H1 (cell line): ENCODE measurements at regions not wholly inside any gene's neighbourhood (a gene's known extent, or its start where the extent isn't known, plus 50 kb on each side); places are given as distances from the start of the nearest gene placed in this dataset.
"Not testable (repeated sequence)": the region's sequence is repeated elsewhere in the genome, so short reads cannot be mapped to it uniquely, and the experiment has no call there.

ENCODE experiments used
- CTCF ChIA-PET: fragments of 300-600 bp; sonication (Branson Sonifier 250); formaldehyde crosslinking; loops from one replicate; lab custom pipeline; 2021; ENCODE audit not compliant: partially characterized antibody; lab: Charles Lee
- POLR2A ChIA-PET: fragments of 300-600 bp; sonication (Branson Sonifier 250); formaldehyde crosslinking; loops from one replicate; lab custom pipeline; 2021; ENCODE audit warnings: inconsistent platforms; ENCODE audit not compliant: partially characterized antibody; lab: Charles Lee
- DNase-seq, 2 experiments: peaks; one replicate each; pipeline versions ENCODE4 v3.0.0 to v3.0.0-alpha.2; 2010 to 2022; ENCODE audit warnings: low spot score in 2 of 2, low read depth in 1 of 2, mixed read lengths in 1 of 2
- FAIRE-seq: peaks from 2 replicates; lab custom pipeline; 2011; peaks lifted over from hg19 to GRCh38; lab: Jason Lieb, UNC
- H2AFZ ChIP-seq: 2 replicates; pipeline ENCODE4 v1.8.1; 2012; ENCODE audit warnings: low read length, inconsistent platforms
- H2AK5ac ChIP-seq: 2 replicates; pipeline ENCODE4 v1.6.1; 2013; ENCODE audit warnings: low read depth, low read length
- H2BK120ac ChIP-seq: replicated peaks from 2 replicates; pipeline ENCODE3; 2013; ENCODE audit warnings: low read depth, low read length, inconsistent platforms
- H2BK12ac ChIP-seq: 2 replicates; pipeline ENCODE4 v1.6.1; 2013; ENCODE audit warnings: low read depth, low read length
- H2BK15ac ChIP-seq: 2 replicates; pipeline ENCODE4 v1.6.1; 2013; ENCODE audit warnings: low read length
- H2BK20ac ChIP-seq: 2 replicates; pipeline ENCODE4 v1.6.1; 2013; ENCODE audit warnings: low read length
- H2BK5ac ChIP-seq: 2 replicates; pipeline ENCODE4 v1.6.1; 2013; ENCODE audit warnings: low read depth, low read length
- H3K14ac ChIP-seq: 2 replicates; pipeline ENCODE4 v1.6.1; 2013; ENCODE audit warnings: inconsistent platforms; ENCODE audit not compliant: insufficient read length
- H3K18ac ChIP-seq: 2 replicates; pipeline ENCODE4 v1.6.1; 2013; ENCODE audit warnings: low read length; ENCODE audit errors: extremely low read depth
- H3K23ac ChIP-seq: 2 replicates; pipeline ENCODE4 v1.6.1; 2013; ENCODE audit warnings: inconsistent platforms; ENCODE audit not compliant: insufficient read length
- H3K23me2 ChIP-seq: 2 replicates; pipeline ENCODE4 v1.6.1; 2013; ENCODE audit warnings: low read depth, low read length
- H3K27ac ChIP-seq: 2 replicates; pipeline ENCODE4 v1.6.1; 2011; ENCODE audit warnings: low read depth, low read length, inconsistent platforms
- H3K27me3 ChIP-seq, 4 experiments: replicated peaks in 1 of 4; 1 replicate in 1 of 4; 2 replicates in 3 of 4; pipeline versions ENCODE4 v1.6.1 to v1.8.1; 2011 to 2013; ENCODE audit warnings: low read length in 3 of 4, mild to moderate bottlenecking in 3 of 4, inconsistent platforms in 2 of 4, mixed read lengths in 2 of 4, moderate library complexity in 1 of 4; ENCODE audit not compliant: control insufficient read depth in 3 of 4, insufficient read depth in 3 of 4; ENCODE audit errors: extremely low read depth in 1 of 4
- H3K36me3 ChIP-seq, 4 experiments: 2 replicates each; pipeline versions ENCODE4 v1.6.1 to v1.8.1; 2011 to 2013; ENCODE audit warnings: mild to moderate bottlenecking in 4 of 4, low read length in 3 of 4, moderate library complexity in 2 of 4, control low read depth in 1 of 4, inconsistent platforms in 1 of 4; ENCODE audit not compliant: insufficient read depth in 4 of 4, control insufficient read depth in 2 of 4
- H3K4ac ChIP-seq: replicated peaks from 2 replicates; pipeline ENCODE3; 2013; ENCODE audit warnings: low read length, low read depth, mixed read lengths, inconsistent platforms; ENCODE audit not compliant: insufficient read length
- H3K4me1 ChIP-seq, 4 experiments: replicated peaks in 1 of 4; 1 replicate in 1 of 4; 2 replicates in 3 of 4; pipeline versions ENCODE4 v1.6.1 to v1.8.1; 2011 to 2013; ENCODE audit warnings: low read length in 3 of 4, inconsistent platforms in 2 of 4, mixed read lengths in 1 of 4; ENCODE audit not compliant: insufficient read depth in 4 of 4, control insufficient read depth in 3 of 4
- H3K4me2 ChIP-seq, 2 experiments: 2 replicates each; pipeline versions ENCODE4 v1.6.1 to v1.8.1; 2011 to 2013; ENCODE audit warnings: low read depth in 2 of 2, low read length in 2 of 2, control low read depth in 1 of 2, inconsistent platforms in 1 of 2, mild to moderate bottlenecking in 1 of 2; ENCODE audit not compliant: insufficient read depth in 1 of 2
- H3K4me3 ChIP-seq, 4 experiments: fragments of 200-600, 300-600 bp in 1 of 4; sonication (generic), shearing (Covaris generic), sonication (Bioruptor Twin) in 1 of 4; 2 replicates each; pipeline versions ENCODE4 v1.5.1 to v1.8.1; 2011 to 2016; ENCODE audit warnings: low read length in 4 of 4, low read depth in 3 of 4, control low read depth in 2 of 4, inconsistent platforms in 2 of 4, mild to moderate bottlenecking in 2 of 4, mixed read lengths in 1 of 4, moderate library complexity in 1 of 4; ENCODE audit not compliant: insufficient read depth in 2 of 4; ENCODE audit errors: extremely low read depth in 1 of 4
- H3K56ac ChIP-seq: replicated peaks from 2 replicates; pipeline ENCODE3; 2013; ENCODE audit warnings: low read depth, mild to moderate bottlenecking, mixed read lengths, low read length, inconsistent platforms; ENCODE audit not compliant: insufficient read length
- H3K79me1 ChIP-seq: 2 replicates; pipeline ENCODE4 v1.6.1; 2013; ENCODE audit warnings: low read depth, low read length, control low read depth
- H3K79me2 ChIP-seq, 2 experiments: 2 replicates each; pipeline versions ENCODE4 v1.6.1 to v1.8.1; 2012 to 2013; ENCODE audit warnings: low read length in 2 of 2, mild to moderate bottlenecking in 2 of 2, inconsistent platforms in 1 of 2; ENCODE audit not compliant: insufficient read depth in 2 of 2, control insufficient read depth in 1 of 2
- H3K9ac ChIP-seq, 4 experiments: replicated peaks in 1 of 4; 1 replicate in 1 of 4; 2 replicates in 3 of 4; pipeline versions ENCODE4 v1.6.1 to v1.8.1; 2011 to 2013; ENCODE audit warnings: low read depth in 3 of 4, low read length in 3 of 4, control low read depth in 2 of 4, mild to moderate bottlenecking in 2 of 4, moderate library complexity in 2 of 4, inconsistent platforms in 1 of 4; ENCODE audit errors: extremely low read depth in 1 of 4
- H3K9me3 ChIP-seq, 2 experiments: 2 replicates each; pipeline versions ENCODE4 v1.6.1 to v1.8.1; 2012 to 2013; ENCODE audit warnings: mild to moderate bottlenecking in 2 of 2, moderate library complexity in 2 of 2, control low read depth in 1 of 2, inconsistent platforms in 1 of 2, low read depth in 1 of 2, low read length in 1 of 2, mixed read lengths in 1 of 2; ENCODE audit not compliant: insufficient read depth in 2 of 2
- H4K20me1 ChIP-seq, 2 experiments: replicated peaks in 1 of 2; 2 replicates each; pipeline versions ENCODE3 to v1.8.1; 2011 to 2013; ENCODE audit warnings: inconsistent platforms in 2 of 2, low read length in 2 of 2, mild to moderate bottlenecking in 1 of 2; ENCODE audit not compliant: insufficient read depth in 2 of 2, control insufficient read depth in 1 of 2
- H4K5ac ChIP-seq: 2 replicates; pipeline ENCODE4 v1.6.1; 2013; ENCODE audit warnings: low read length, low read depth, mixed read lengths, inconsistent platforms; ENCODE audit not compliant: insufficient read length
- H4K8ac ChIP-seq: 2 replicates; pipeline ENCODE4 v1.8.0; 2013; ENCODE audit warnings: mild to moderate bottlenecking, moderate library complexity, low read length, inconsistent platforms; ENCODE audit not compliant: insufficient read depth; ENCODE audit errors: extremely low read depth
- H4K91ac ChIP-seq: replicated peaks from 2 replicates; pipeline ENCODE3; 2013; ENCODE audit warnings: low read length, mixed read lengths, inconsistent platforms; ENCODE audit not compliant: insufficient read length
- WGBS, 2 experiments: shearing (Covaris generic) in 1 of 2; methylation state at CpG; one replicate each; pipeline versions ENCODE4 v1.1.6 to v1.1.7; 2013 to 2015; ENCODE audit warnings: low lambda C conversion rate in 2 of 2, mixed read lengths in 2 of 2, inconsistent platforms in 1 of 2, low coverage in 1 of 2, missing lambda C conversion rate in 1 of 2; ENCODE audit not compliant: insufficient replicate concordance in 2 of 2, insufficient coverage in 1 of 2, insufficient read length in 1 of 2; ENCODE audit errors: extremely low coverage in 1 of 2, missing lambda C conversion rate in 1 of 2; 5-methylcytosine and 5-hydroxymethylcytosine counted together

- H4K20me1 ChIP-seq, H3K14ac ChIP-seq, H3K9me3 ChIP-seq, H3K18ac ChIP-seq, H4K8ac ChIP-seq, H3K4me2 ChIP-seq, H3K27me3 ChIP-seq, H4K5ac ChIP-seq, H2BK120ac ChIP-seq, H3K4me3 ChIP-seq, H4K91ac ChIP-seq, H3K9ac ChIP-seq, H2BK20ac ChIP-seq, H2BK5ac ChIP-seq, H3K4ac ChIP-seq, H3K4me1 ChIP-seq, H3K79me1 ChIP-seq, H2BK15ac ChIP-seq, H2BK12ac ChIP-seq, H2AK5ac ChIP-seq, H3K56ac ChIP-seq, H3K79me2 ChIP-seq, H2AFZ ChIP-seq, DNase-seq, H3K27ac ChIP-seq, CTCF ChIA-PET, H3K23me2 ChIP-seq, H3K36me3 ChIP-seq, H3K23ac ChIP-seq, FAIRE-seq, POLR2A ChIA-PET: not testable (repeated sequence)
- WGBS, 2 experiments: 94% methylated on average over 34 of the region's 49 CpGs; no CpG with 5 or more reads in 1 of the 2 experiments
Measured at GRCh38 chr1:191731608-191732302, 426.5 kb upstream of the RGS18 start.
